Lung (tissue), 11 donors: ENCODE measurements at regions not wholly inside any gene's neighbourhood (a gene's known extent, or its start where the extent isn't known, plus 50 kb on each side); places are given as distances from the start of the nearest gene placed in this dataset.

Source experiments
- ATAC-seq: fragments of 200-7000 bp; cut with Tn5 transposase; one replicate; pipeline ENCODE4 v1.9.1; 2020; ENCODE audit warnings: moderate number of reproducible peaks; ENCODE audit not compliant: insufficient read depth, low FRiP score
- DNase-seq, 3 donors: peaks; one replicate each; pipeline ENCODE4 v3.0.0-alpha.2; 2013 to 2017
- H3K27ac ChIP-seq, 2 donors: one replicate each; pipeline ENCODE4 v1.5.1; 2013; ENCODE audit warnings: mild to moderate bottlenecking in 2 of 2, moderate library complexity in 2 of 2, control low read depth in 1 of 2, inconsistent platforms in 1 of 2, low read depth in 1 of 2, low read length in 1 of 2
- H3K27me3 ChIP-seq, 3 donors: one replicate each; pipeline ENCODE4 v1.5.1; 2013; ENCODE audit warnings: low read length in 2 of 3; ENCODE audit not compliant: control insufficient read depth in 3 of 3, insufficient read depth in 3 of 3
- H3K36me3 ChIP-seq, 4 donors: one replicate each; pipeline ENCODE4 v1.5.1; 2013; ENCODE audit warnings: low read length in 4 of 4, mild to moderate bottlenecking in 1 of 4, moderate library complexity in 1 of 4; ENCODE audit not compliant: control insufficient read depth in 4 of 4, insufficient read depth in 4 of 4
- H3K4me1 ChIP-seq, 5 donors: one replicate each; pipeline ENCODE4 v1.5.1; 2013; ENCODE audit warnings: low read length in 5 of 5, mild to moderate bottlenecking in 2 of 5, moderate library complexity in 1 of 5; ENCODE audit not compliant: control insufficient read depth in 5 of 5, insufficient read depth in 5 of 5
- H3K4me3 ChIP-seq: one replicate; pipeline ENCODE4 v1.5.1; 2013; ENCODE audit warnings: mild to moderate bottlenecking, control low read depth, moderate library complexity
- H3K9ac ChIP-seq, 2 donors: one replicate each; pipeline ENCODE4 v1.5.1; 2013; ENCODE audit warnings: low read length in 2 of 2, control low read depth in 1 of 2; ENCODE audit not compliant: insufficient read depth in 1 of 2
- H3K9me3 ChIP-seq, 4 donors: one replicate each; pipeline ENCODE4 v1.5.1; 2013; ENCODE audit warnings: low read length in 3 of 4, mild to moderate bottlenecking in 1 of 4, moderate library complexity in 1 of 4; ENCODE audit not compliant: control insufficient read depth in 4 of 4, insufficient read depth in 3 of 4
- WGBS, 2 donors: extraction: QIAGEN DNeasy Blood & Tissue Kit; methylation state at CpG; one replicate each; pipeline ENCODE4 v1.1.7; 2013; 5-methylcytosine and 5-hydroxymethylcytosine counted together
- TF ChIP-seq, protein P1 (sequence below): IDR thresholded peaks from 2 replicates; pipeline ENCODE4 v1.5.1; 2012; ENCODE audit warnings: mild to moderate bottlenecking; ENCODE audit errors: control extremely low read depth, extremely low read depth
- donor health status: control.
- donor health status: control.
- donor health status: Bipolar disorder and iron deficiency.
- donor health status: healthy.
- donor health status: DM: yes; HTN: yes; CAD: no.

DNA sequence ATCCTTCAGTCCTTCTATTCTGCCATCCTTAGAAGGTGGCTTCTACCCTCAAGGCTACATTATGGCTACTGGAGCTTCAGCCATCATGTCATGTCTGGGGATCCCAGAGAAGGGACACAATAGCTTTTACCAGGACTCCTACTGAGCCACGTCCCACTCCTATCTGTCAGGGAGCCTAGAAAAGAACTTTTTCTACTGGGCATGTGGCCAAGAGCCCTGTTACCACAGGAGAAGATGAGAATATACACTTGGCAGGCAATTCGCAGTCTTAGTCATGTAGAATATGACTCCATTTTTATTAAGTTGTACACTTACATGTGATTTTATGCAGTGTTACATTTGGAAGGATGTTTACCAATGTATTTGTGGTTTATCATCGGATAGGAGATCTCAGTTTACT, 64.6 kb upstream of the KCNMA1 start:
- Histone ChIP-seq H3K4me3 (no peak overlapping the region), H3K27ac (no peak overlapping the region), H3K9ac (no peak overlapping the region), H3K27me3 (peaks cover 2 to 7% (median 4%) of the 10 kb centered on the region in 3 donors), H3K9me3 (peaks cover 0 to 3% (median 0%) of the 10 kb centered on the region in 4 donors), H3K36me3 (no peaks in the 10 kb centered on the region), H3K4me1 (no peaks in the 10 kb centered on the region)
- 58 to 62% methylated on average over 3 of the region's 3 CpGs for WGBS, 2 donors
- ATAC-seq (no peak), DNase-seq (peak; percentile 35 to 73 (median 47))
- TF ChIP-seq, protein P1, sequence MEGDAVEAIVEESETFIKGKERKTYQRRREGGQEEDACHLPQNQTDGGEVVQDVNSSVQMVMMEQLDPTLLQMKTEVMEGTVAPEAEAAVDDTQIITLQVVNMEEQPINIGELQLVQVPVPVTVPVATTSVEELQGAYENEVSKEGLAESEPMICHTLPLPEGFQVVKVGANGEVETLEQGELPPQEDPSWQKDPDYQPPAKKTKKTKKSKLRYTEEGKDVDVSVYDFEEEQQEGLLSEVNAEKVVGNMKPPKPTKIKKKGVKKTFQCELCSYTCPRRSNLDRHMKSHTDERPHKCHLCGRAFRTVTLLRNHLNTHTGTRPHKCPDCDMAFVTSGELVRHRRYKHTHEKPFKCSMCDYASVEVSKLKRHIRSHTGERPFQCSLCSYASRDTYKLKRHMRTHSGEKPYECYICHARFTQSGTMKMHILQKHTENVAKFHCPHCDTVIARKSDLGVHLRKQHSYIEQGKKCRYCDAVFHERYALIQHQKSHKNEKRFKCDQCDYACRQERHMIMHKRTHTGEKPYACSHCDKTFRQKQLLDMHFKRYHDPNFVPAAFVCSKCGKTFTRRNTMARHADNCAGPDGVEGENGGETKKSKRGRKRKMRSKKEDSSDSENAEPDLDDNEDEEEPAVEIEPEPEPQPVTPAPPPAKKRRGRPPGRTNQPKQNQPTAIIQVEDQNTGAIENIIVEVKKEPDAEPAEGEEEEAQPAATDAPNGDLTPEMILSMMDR, result no peak

DNA sequence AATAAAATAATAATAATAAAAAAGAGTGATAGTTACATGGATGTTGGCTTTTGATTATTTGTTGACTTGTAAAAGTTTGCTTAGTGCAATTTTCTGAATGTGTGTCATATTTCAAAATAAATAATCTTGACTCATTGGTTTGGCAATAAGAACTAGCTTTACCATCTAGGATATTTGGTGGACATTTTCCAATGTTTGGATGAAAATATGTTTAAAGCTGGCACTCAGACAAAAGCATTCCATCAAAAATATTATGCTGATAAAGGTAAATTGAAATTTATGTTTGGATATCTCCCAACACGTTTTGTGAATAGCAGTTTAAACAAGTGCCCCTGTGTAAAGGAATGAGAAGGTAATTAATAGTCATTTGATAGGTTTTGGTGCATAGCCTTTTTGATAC, 62.5 kb upstream of the KCNMA1 start:
- H3K36me3 ChIP-seq, result no peaks in the 10 kb centered on the region
- no peak overlapping the region for H3K4me3 ChIP-seq
- no peak overlapping the region for H3K9ac ChIP-seq
- peaks cover 0 to 3% (median 0%) of the 10 kb centered on the region in 4 donors for H3K9me3 ChIP-seq
- TF ChIP-seq, protein P1, result no peak
- ATAC-seq, result no peak
- H3K27ac ChIP-seq, result no peak overlapping the region
- peaks cover 2 to 7% (median 4%) of the 10 kb centered on the region in 3 donors for H3K27me3 ChIP-seq
- H3K4me1 ChIP-seq, result no peaks in the 10 kb centered on the region
- DNase-seq, result no peak
- 43 to 80% methylated on average over 1 of the region's 1 CpG for WGBS, 2 donors

- ATAC-seq, result no peak
- Histone ChIP-seq H3K27ac (no peak overlapping the region), H3K27me3 (peaks cover 2 to 7% (median 4%) of the 10 kb centered on the region in 3 donors), H3K36me3 (no peaks in the 10 kb centered on the region), H3K9ac (no peak overlapping the region), H3K4me3 (no peak overlapping the region), H3K9me3 (peaks cover 0 to 3% (median 0%) of the 10 kb centered on the region in 4 donors), H3K4me1 (no peaks in the 10 kb centered on the region)
- TF ChIP-seq, protein P1, result no peak
- DNase-seq, result no peak
- WGBS, 2 donors, result 59 to 70% methylated on average over 1 of the region's 1 CpG
Observed at GRCh38 chr10:77699080-77699645, 61.6 kb upstream of the KCNMA1 start.
